Duodenal mucosa (tissue), 2 donors: ENCODE measurements at regions not wholly inside any gene's neighbourhood (a gene's known extent, or its start where the extent isn't known, plus 50 kb on each side); places are given as distances from the start of the nearest gene placed in this dataset.

ENCODE experiments used
- H3K27ac ChIP-seq: one replicate; pipeline ENCODE4 v1.7.0; 2013; ENCODE audit warnings: low read depth, low read length
- H3K27me3 ChIP-seq, 2 donors: one replicate each; pipeline ENCODE4 v1.7.0; 2013; ENCODE audit warnings: low read length in 2 of 2, control low read depth in 1 of 2; ENCODE audit not compliant: insufficient read depth in 2 of 2, control insufficient read depth in 1 of 2
- H3K36me3 ChIP-seq, 2 donors: one replicate each; pipeline ENCODE4 v1.7.0; 2013; ENCODE audit warnings: low read length in 2 of 2, control low read depth in 1 of 2; ENCODE audit not compliant: insufficient read depth in 2 of 2, control insufficient read depth in 1 of 2
- H3K4me1 ChIP-seq, 2 donors: one replicate each; pipeline ENCODE4 v1.7.0; 2013; ENCODE audit warnings: low read length in 2 of 2, control low read depth in 1 of 2; ENCODE audit not compliant: insufficient read depth in 2 of 2, control insufficient read depth in 1 of 2
- H3K4me3 ChIP-seq, 2 donors: one replicate each; pipeline ENCODE4 v1.7.0; 2013; ENCODE audit warnings: low read length in 2 of 2, low read depth in 1 of 2
- H3K9ac ChIP-seq, 2 donors: one replicate each; pipeline ENCODE4 v1.7.0; 2013; ENCODE audit warnings: low read length in 2 of 2, low read depth in 1 of 2
- H3K9me3 ChIP-seq, 2 donors: one replicate each; pipeline ENCODE4 v1.7.0; 2013; ENCODE audit warnings: low read length in 2 of 2, control low read depth in 1 of 2; ENCODE audit not compliant: control insufficient read depth in 1 of 2

DNA sequence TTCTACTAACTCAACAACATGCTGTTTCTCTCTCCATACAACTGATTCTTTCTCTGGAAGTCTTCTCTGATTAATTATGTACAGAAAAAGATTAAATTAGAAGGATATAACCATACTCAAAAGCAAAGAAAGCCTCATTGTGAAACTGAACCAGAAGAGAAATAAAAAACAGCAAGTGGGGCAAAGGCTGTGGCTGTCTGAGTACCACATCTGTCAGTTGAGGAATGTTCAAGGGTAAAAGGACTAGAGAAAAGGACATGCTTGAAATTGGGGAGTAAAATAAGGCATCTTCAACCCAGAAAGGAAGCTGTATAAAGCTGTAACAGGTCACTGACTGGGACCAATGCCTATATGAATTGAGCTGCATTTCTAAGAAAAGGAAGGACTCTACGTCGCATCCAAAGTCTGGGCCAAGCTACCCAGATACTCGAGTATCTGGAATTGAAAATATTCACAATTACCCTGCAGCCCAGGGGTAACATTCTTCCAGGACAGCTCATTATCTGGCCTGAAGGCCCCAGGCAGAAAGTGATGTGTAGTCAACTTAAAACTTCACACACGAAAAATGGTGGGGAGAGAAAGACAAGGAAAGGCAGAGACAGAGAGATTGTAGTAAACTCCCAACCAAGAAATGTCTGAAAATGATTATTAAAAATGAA is 356.0 kb upstream of the GALNT5 start:
- H3K36me3 ChIP-seq = no peaks in the 10 kb centered on the region
- no peaks in the 10 kb centered on the region for H3K4me1 ChIP-seq
- no peak overlapping the region for H3K4me3 ChIP-seq
- H3K27me3 ChIP-seq = no peaks in the 10 kb centered on the region
- no peak overlapping the region for H3K27ac ChIP-seq
- H3K9me3 ChIP-seq = no peaks in the 10 kb centered on the region
- no peak overlapping the region for H3K9ac ChIP-seq

DNA sequence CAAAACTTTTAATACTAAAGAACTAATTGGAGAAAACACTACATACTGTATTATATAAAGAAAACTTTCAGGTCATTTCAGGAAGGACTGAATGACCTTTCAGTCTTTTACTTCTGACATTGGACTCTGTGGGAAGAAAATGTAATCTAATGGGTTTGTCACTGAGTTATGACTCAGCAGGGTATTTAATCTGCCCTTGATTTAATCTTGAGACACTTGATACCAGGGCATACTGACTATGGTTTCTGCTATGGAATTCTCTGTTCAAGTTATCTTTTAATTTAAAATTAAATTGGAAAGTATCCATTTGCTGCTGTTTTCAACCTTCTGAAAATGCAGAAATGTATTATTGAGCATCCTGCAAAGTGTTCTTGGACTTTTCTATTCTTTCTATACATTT is 354.2 kb upstream of the GALNT5 start:
- H3K4me1 ChIP-seq = no peaks in the 10 kb centered on the region
- no peaks in the 10 kb centered on the region for H3K27me3 ChIP-seq
- no peak overlapping the region for H3K9ac ChIP-seq
- H3K36me3 ChIP-seq = no peaks in the 10 kb centered on the region
- no peaks in the 10 kb centered on the region for H3K9me3 ChIP-seq
- H3K27ac ChIP-seq = no peak overlapping the region
- no peak overlapping the region for H3K4me3 ChIP-seq

- no peaks in the 10 kb centered on the region for H3K27me3 ChIP-seq
- no peak overlapping the region for H3K4me3 ChIP-seq
- H3K36me3 ChIP-seq = no peaks in the 10 kb centered on the region
- no peak overlapping the region for H3K27ac ChIP-seq
- no peak overlapping the region for H3K9ac ChIP-seq
- no peaks in the 10 kb centered on the region for H3K9me3 ChIP-seq
- no peaks in the 10 kb centered on the region for H3K4me1 ChIP-seq
Measured at GRCh38 chr2:156907806-156908205, 349.7 kb upstream of the GALNT5 start.

DNA sequence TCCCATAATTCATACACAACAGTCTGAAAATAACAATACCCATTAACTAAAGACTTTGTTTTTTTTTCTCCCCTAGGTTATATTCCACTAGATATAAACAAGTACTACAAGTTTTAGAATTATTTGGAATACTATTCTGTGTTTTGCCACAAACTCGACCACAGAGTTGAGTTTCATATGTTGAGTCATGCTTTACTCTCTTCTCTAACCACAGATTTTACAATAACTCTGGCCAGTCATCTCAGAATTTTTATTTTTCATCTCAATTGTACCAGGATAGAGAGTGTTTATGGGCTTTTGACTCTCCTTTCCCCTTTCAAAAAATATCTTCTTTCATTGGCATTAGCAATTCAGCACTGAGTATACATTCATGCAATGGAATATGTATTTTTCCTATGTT is 348.7 kb upstream of the GALNT5 start:
- Histone ChIP-seq H3K27ac (no peak overlapping the region), H3K4me3 (no peak overlapping the region), H3K9ac (no peak overlapping the region), H3K27me3 (no peaks in the 10 kb centered on the region), H3K36me3 (no peaks in the 10 kb centered on the region), H3K4me1 (no peaks in the 10 kb centered on the region), H3K9me3 (no peaks in the 10 kb centered on the region)

- H3K27me3 ChIP-seq = no peaks in the 10 kb centered on the region
- H3K4me1 ChIP-seq = no peaks in the 10 kb centered on the region
- H3K36me3 ChIP-seq = no peaks in the 10 kb centered on the region
- H3K4me3 ChIP-seq = no peak overlapping the region
- no peak overlapping the region for H3K9ac ChIP-seq
- no peak overlapping the region for H3K27ac ChIP-seq
- H3K9me3 ChIP-seq = no peaks in the 10 kb centered on the region
Measured at GRCh38 chr2:156909983-156910382, 347.5 kb upstream of the GALNT5 start.

- H3K9ac ChIP-seq = no peak overlapping the region
- no peak overlapping the region for H3K4me3 ChIP-seq
- H3K27me3 ChIP-seq = no peaks in the 10 kb centered on the region
- H3K9me3 ChIP-seq = no peaks in the 10 kb centered on the region
- no peak overlapping the region for H3K27ac ChIP-seq
- no peaks in the 10 kb centered on the region for H3K36me3 ChIP-seq
- no peaks in the 10 kb centered on the region for H3K4me1 ChIP-seq
Measured at GRCh38 chr2:156915332-156915731, 342.2 kb upstream of the GALNT5 start.

- no peaks in the 10 kb centered on the region for H3K27me3 ChIP-seq
- no peak overlapping the region for H3K27ac ChIP-seq
- H3K9me3 ChIP-seq = no peaks in the 10 kb centered on the region
- H3K4me3 ChIP-seq = no peak overlapping the region
- no peaks in the 10 kb centered on the region for H3K4me1 ChIP-seq
- no peak overlapping the region for H3K9ac ChIP-seq
- H3K36me3 ChIP-seq = no peaks in the 10 kb centered on the region
Measured at GRCh38 chr2:156918410-156918809, 339.1 kb upstream of the GALNT5 start.

GRCh38 chr2:156930423-156930822 is 327.1 kb upstream of the GALNT5 start:
- Histone ChIP-seq H3K4me3 (no peak overlapping the region), H3K36me3 (no peaks in the 10 kb centered on the region), H3K9ac (no peak overlapping the region), H3K9me3 (no peaks in the 10 kb centered on the region), H3K4me1 (no peaks in the 10 kb centered on the region), H3K27me3 (no peaks in the 10 kb centered on the region), H3K27ac (no peak overlapping the region)

DNA sequence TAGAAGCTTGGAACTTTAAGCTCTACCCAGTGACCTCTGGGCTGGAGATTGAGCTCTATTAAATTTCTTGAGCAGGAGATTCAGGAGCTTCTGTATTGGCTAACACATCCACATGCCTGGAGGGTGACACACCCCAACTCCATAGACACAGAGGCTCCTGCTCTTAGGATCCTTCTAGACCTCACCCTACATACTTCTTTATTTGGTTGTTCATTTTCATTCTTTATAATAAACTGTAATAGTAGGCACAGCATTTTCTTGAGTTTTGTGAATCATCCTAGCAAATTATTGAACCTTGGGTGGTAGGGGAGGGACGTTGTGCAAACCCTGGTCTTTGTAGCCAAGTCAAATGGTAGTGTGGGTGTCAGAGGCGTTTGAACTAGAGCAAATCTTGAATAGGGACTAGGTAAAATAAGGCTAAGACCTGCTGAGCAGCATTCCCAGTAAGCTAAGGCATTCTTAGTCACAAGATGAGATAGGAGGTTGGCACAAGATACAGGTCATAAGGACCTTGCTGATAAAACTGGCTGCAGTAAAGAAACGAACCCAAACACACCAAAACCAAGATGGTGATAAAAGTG is 323.8 kb upstream of the GALNT5 start:
- H3K4me1 ChIP-seq = no peaks in the 10 kb centered on the region
- no peaks in the 10 kb centered on the region for H3K36me3 ChIP-seq
- H3K27ac ChIP-seq = no peak overlapping the region
- no peak overlapping the region for H3K4me3 ChIP-seq
- H3K9me3 ChIP-seq = no peaks in the 10 kb centered on the region
- H3K27me3 ChIP-seq = no peaks in the 10 kb centered on the region
- H3K9ac ChIP-seq = no peak overlapping the region

DNA sequence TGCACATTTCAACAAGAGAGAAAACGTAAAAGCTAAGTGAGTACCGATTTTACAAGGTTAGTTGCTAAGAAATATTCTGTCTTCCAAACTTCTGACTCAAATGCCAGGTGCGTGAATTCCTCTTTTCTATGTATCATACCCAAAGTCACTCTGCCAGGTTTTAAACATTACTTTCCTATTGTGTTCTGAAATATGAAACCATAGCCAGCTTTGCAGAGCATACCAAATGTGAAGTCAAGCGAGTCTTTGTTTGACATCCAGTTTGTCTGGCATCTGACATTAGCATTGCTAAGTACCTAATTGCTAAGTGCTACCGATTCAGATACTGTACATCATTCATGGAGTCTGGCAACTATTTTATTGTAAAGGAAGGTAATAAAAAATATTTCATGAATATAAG is 321.9 kb upstream of the GALNT5 start:
- Histone ChIP-seq H3K27ac (no peak overlapping the region), H3K9ac (no peak overlapping the region), H3K4me3 (no peak overlapping the region), H3K9me3 (no peaks in the 10 kb centered on the region), H3K4me1 (no peaks in the 10 kb centered on the region), H3K27me3 (no peaks in the 10 kb centered on the region), H3K36me3 (no peaks in the 10 kb centered on the region)
